ENCODE measurements at regions not wholly inside any gene's neighbourhood (a gene's known extent, or its start where the extent isn't known, plus 50 kb on each side); places are given as distances from the start of the nearest gene placed in this dataset.

DNA sequence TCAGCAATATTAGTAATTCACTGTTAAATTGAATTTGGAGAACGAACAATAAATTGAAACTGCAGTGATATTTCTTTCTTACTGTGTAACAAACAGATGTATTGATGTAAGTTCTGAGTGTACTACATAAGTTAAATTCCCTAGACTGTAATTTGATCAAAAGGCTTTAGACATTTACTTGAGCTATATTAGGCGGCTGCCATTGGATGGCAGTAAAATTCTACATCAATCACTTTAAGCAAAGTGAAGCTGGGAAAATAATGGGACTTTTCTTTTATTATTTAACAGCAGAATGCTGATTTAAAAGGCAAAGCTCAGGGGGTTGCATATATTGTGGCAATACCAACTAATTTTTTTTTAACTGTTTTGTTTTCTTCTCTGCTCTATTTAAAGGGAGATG lies 212.6 kb upstream of the PLSCR5 start:
- H4K91ac ChIP-seq (ENCODE audit: low read depth, low read length), result no peak overlapping the region
- H3K4me1 ChIP-seq (ENCODE audit: control insufficient read depth in 1 of 2, insufficient read depth in 2 of 2, low read length in 2 of 2), result no peaks in the 10 kb centered on the region
- no peaks in the 10 kb centered on the region for H3K79me2 ChIP-seq (ENCODE audit: control insufficient read depth, insufficient read depth, low read length, poor library complexity)
- H4K8ac ChIP-seq (ENCODE audit: low read depth, low read length), result no peak overlapping the region
- H3K79me1 ChIP-seq (ENCODE audit: low read length), result no peaks in the 10 kb centered on the region
- H2AFZ ChIP-seq (ENCODE audit: insufficient read depth, low read length, poor library complexity), result no peak overlapping the region
- no peak overlapping the region for H3K14ac ChIP-seq (ENCODE audit: low read length)
- no peaks in the 10 kb centered on the region for H3K36me3 ChIP-seq (ENCODE audit: control insufficient read depth in 1 of 2, insufficient read depth in 2 of 2, low read length in 2 of 2)
- no peak overlapping the region for H3K18ac ChIP-seq (ENCODE audit: low read length)
- DNase-seq, result peak in 1 of 2 donors; percentile 45
- H3K9ac ChIP-seq (ENCODE audit: low read length), result no peak overlapping the region
- H3K23ac ChIP-seq (ENCODE audit: low read length), result no peak overlapping the region
- H3K4me3 ChIP-seq (ENCODE audit: low read depth, low read length), result no peak overlapping the region
- WGBS (ENCODE audit: extremely low coverage, insufficient coverage, insufficient read length), result no CpG with 5 or more reads among the region's 2 CpGs
- no peak overlapping the region for H3K4me2 ChIP-seq (ENCODE audit: low read length)
- no peak overlapping the region for H3K27ac ChIP-seq (ENCODE audit: low read depth, low read length)
- H3K9me3 ChIP-seq (ENCODE audit: insufficient read depth, low read depth, low read length), result no peaks in the 10 kb centered on the region
- H2BK5ac ChIP-seq (ENCODE audit: low read depth, low read length, poor library complexity), result no peak overlapping the region
- no peak overlapping the region for H4K12ac ChIP-seq (ENCODE audit: low read depth, low read length)
- no peaks in the 10 kb centered on the region for H3K27me3 ChIP-seq (ENCODE audit: insufficient read depth, low read length)
- no peak overlapping the region for H2BK12ac ChIP-seq (ENCODE audit: low read length)
- no peak overlapping the region for H2BK120ac ChIP-seq (ENCODE audit: insufficient read depth, low read length, poor library complexity)
- H3K4ac ChIP-seq (ENCODE audit: low read depth, low read length), result no peak overlapping the region
- no peak overlapping the region for H2AK5ac ChIP-seq (ENCODE audit: low read length)

DNA sequence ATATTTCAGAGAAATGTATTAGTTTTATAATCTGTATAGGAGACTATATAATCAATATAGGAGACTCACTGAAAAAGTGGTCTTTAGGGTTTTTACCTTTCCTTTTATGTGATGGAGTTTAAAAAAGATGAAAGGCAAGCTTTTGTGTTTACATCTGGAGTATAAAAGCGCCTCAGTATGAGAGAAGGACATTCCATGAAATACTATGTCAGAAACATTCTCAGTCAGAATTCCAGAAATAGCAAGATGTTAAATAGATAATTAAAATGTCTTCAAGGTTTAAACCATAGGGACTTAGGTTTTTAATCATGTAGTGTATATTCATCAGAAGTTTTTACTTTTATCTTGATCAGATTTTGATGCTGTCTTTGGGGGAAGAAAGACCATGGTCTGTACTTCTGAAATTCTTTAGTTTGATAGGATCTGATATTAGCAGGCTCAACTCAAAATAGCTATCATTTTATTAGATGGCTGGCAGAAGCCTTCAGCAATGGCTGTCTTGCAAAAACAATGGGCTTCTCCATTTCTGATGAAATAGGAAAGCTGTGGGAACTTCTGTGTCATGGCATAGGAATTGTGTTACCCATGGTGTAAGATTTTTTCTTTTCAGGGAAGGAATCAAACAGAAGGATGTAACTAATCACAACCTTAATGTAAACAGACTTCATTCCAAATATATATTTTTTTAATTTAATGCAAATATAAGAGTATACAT lies 209.6 kb upstream of the PLSCR5 start:
- Histone ChIP-seq H3K9ac (ENCODE audit: low read length) (no peak overlapping the region), H3K23ac (ENCODE audit: low read length) (no peak overlapping the region), H3K36me3 (ENCODE audit: control insufficient read depth in 1 of 2, insufficient read depth in 2 of 2, low read length in 2 of 2) (no peaks in the 10 kb centered on the region), H3K4me2 (ENCODE audit: low read length) (no peak overlapping the region), H3K18ac (ENCODE audit: low read length) (no peak overlapping the region), H4K8ac (ENCODE audit: low read depth, low read length) (no peak overlapping the region), H3K9me3 (ENCODE audit: insufficient read depth, low read depth, low read length) (no peaks in the 10 kb centered on the region), H3K27me3 (ENCODE audit: insufficient read depth, low read length) (no peaks in the 10 kb centered on the region), H3K14ac (ENCODE audit: low read length) (no peak overlapping the region), H4K91ac (ENCODE audit: low read depth, low read length) (no peak overlapping the region), H2AFZ (ENCODE audit: insufficient read depth, low read length, poor library complexity) (no peak overlapping the region), H2AK5ac (ENCODE audit: low read length) (no peak overlapping the region), H3K4ac (ENCODE audit: low read depth, low read length) (no peak overlapping the region), H4K12ac (ENCODE audit: low read depth, low read length) (no peak overlapping the region), H2BK5ac (ENCODE audit: low read depth, low read length, poor library complexity) (no peak overlapping the region), H3K4me3 (ENCODE audit: low read depth, low read length) (no peak overlapping the region), H2BK120ac (ENCODE audit: insufficient read depth, low read length, poor library complexity) (no peak overlapping the region), H3K79me1 (ENCODE audit: low read length) (no peaks in the 10 kb centered on the region), H3K4me1 (ENCODE audit: control insufficient read depth in 1 of 2, insufficient read depth in 2 of 2, low read length in 2 of 2) (no peaks in the 10 kb centered on the region), H3K27ac (ENCODE audit: low read depth, low read length) (no peak overlapping the region), H2BK12ac (ENCODE audit: low read length) (no peak overlapping the region), H3K79me2 (ENCODE audit: control insufficient read depth, insufficient read depth, low read length, poor library complexity) (no peaks in the 10 kb centered on the region)
- no CpG with 5 or more reads among the region's 1 CpG for WGBS (ENCODE audit: extremely low coverage, insufficient coverage, insufficient read length)
- peak; percentile 55 to 90 for DNase-seq

DNA sequence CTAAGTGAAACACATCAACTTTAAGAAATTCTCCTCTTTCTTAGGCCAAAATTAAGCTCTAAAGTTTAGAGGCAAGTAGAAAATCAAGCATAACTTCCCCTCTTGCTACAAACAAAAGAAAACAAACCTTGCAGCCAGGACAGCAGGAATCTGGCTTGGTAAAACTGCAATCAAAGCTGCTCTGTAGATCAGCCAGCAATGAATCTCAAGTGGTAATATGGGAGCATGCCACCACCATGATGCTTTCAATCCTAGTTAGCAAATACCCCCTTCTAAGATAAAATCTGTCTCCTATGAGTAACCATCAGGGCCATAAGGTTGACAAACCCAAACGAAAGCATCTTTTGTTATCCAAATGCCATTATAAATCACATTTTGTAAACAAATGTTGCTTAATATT lies 208.3 kb upstream of the PLSCR5 start:
- no peak overlapping the region for H2AFZ ChIP-seq (ENCODE audit: insufficient read depth, low read length, poor library complexity)
- no peaks in the 10 kb centered on the region for H3K9me3 ChIP-seq (ENCODE audit: insufficient read depth, low read depth, low read length)
- H3K79me2 ChIP-seq (ENCODE audit: control insufficient read depth, insufficient read depth, low read length, poor library complexity), result no peaks in the 10 kb centered on the region
- H3K14ac ChIP-seq (ENCODE audit: low read length), result no peak overlapping the region
- no peak overlapping the region for H3K9ac ChIP-seq (ENCODE audit: low read length)
- H3K4ac ChIP-seq (ENCODE audit: low read depth, low read length), result no peak overlapping the region
- H3K4me2 ChIP-seq (ENCODE audit: low read length), result no peak overlapping the region
- no peaks in the 10 kb centered on the region for H3K79me1 ChIP-seq (ENCODE audit: low read length)
- WGBS (ENCODE audit: extremely low coverage, insufficient coverage, insufficient read length), result no CpG with 5 or more reads among the region's 1 CpG
- H4K91ac ChIP-seq (ENCODE audit: low read depth, low read length), result no peak overlapping the region
- H2AK5ac ChIP-seq (ENCODE audit: low read length), result no peak overlapping the region
- no peaks in the 10 kb centered on the region for H3K36me3 ChIP-seq (ENCODE audit: control insufficient read depth in 1 of 2, insufficient read depth in 2 of 2, low read length in 2 of 2)
- no peak overlapping the region for H3K18ac ChIP-seq (ENCODE audit: low read length)
- DNase-seq, result peak; percentile 64 to 89
- no peaks in the 10 kb centered on the region for H3K27me3 ChIP-seq (ENCODE audit: insufficient read depth, low read length)
- no peak overlapping the region for H2BK12ac ChIP-seq (ENCODE audit: low read length)
- no peak overlapping the region for H3K27ac ChIP-seq (ENCODE audit: low read depth, low read length)
- H3K4me3 ChIP-seq (ENCODE audit: low read depth, low read length), result no peak overlapping the region
- no peaks in the 10 kb centered on the region for H3K4me1 ChIP-seq (ENCODE audit: control insufficient read depth in 1 of 2, insufficient read depth in 2 of 2, low read length in 2 of 2)
- no peak overlapping the region for H3K23ac ChIP-seq (ENCODE audit: low read length)
- H2BK5ac ChIP-seq (ENCODE audit: low read depth, low read length, poor library complexity), result no peak overlapping the region
- no peak overlapping the region for H2BK120ac ChIP-seq (ENCODE audit: insufficient read depth, low read length, poor library complexity)
- H4K8ac ChIP-seq (ENCODE audit: low read depth, low read length), result no peak overlapping the region
- no peak overlapping the region for H4K12ac ChIP-seq (ENCODE audit: low read depth, low read length)

DNA sequence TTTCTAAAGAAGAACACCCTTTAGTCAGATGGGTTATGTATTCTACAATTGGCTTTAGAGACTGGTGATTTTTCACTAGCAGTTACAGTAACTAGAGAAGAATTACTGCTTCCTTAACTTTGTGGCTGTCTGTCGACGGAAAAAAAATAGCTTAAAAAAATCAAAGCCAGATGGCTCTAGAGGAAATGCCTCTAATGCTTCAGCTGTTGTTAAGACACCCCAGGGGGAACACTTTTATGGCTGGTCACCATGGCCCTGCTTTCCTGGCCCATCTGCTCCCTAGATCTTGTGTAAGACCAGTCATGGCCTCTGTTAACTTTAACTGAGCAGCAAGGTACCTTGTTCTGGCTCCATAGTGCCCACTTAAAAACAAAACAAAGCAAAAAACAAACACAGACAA lies 198.6 kb upstream of the PLSCR5 start:
- peak overlapping the region; percentile 53 for H3K27ac ChIP-seq (ENCODE audit: low read depth, low read length)
- H3K23ac ChIP-seq (ENCODE audit: low read length), result no peak overlapping the region
- H4K8ac ChIP-seq (ENCODE audit: low read depth, low read length), result no peak overlapping the region
- no peak overlapping the region for H4K12ac ChIP-seq (ENCODE audit: low read depth, low read length)
- no peak overlapping the region for H2BK120ac ChIP-seq (ENCODE audit: insufficient read depth, low read length, poor library complexity)
- no peak overlapping the region for H3K4me2 ChIP-seq (ENCODE audit: low read length)
- no peak overlapping the region for H2AK5ac ChIP-seq (ENCODE audit: low read length)
- H3K4me1 ChIP-seq (ENCODE audit: control insufficient read depth in 1 of 2, insufficient read depth in 2 of 2, low read length in 2 of 2), result no peaks in the 10 kb centered on the region
- H3K18ac ChIP-seq (ENCODE audit: low read length), result no peak overlapping the region
- no peak overlapping the region for H3K14ac ChIP-seq (ENCODE audit: low read length)
- H3K27me3 ChIP-seq (ENCODE audit: insufficient read depth, low read length), result no peaks in the 10 kb centered on the region
- no peak overlapping the region for H3K4ac ChIP-seq (ENCODE audit: low read depth, low read length)
- DNase-seq, result peak in 1 of 2 donors; percentile 20
- no peaks in the 10 kb centered on the region for H3K79me2 ChIP-seq (ENCODE audit: control insufficient read depth, insufficient read depth, low read length, poor library complexity)
- no peak overlapping the region for H3K9ac ChIP-seq (ENCODE audit: low read length)
- no peak overlapping the region for H2AFZ ChIP-seq (ENCODE audit: insufficient read depth, low read length, poor library complexity)
- H3K4me3 ChIP-seq (ENCODE audit: low read depth, low read length), result no peak overlapping the region
- H2BK12ac ChIP-seq (ENCODE audit: low read length), result peak overlapping the region; percentile 40
- H3K79me1 ChIP-seq (ENCODE audit: low read length), result no peaks in the 10 kb centered on the region
- no peak overlapping the region for H2BK5ac ChIP-seq (ENCODE audit: low read depth, low read length, poor library complexity)
- no peaks in the 10 kb centered on the region for H3K9me3 ChIP-seq (ENCODE audit: insufficient read depth, low read depth, low read length)
- H4K91ac ChIP-seq (ENCODE audit: low read depth, low read length), result no peak overlapping the region
- WGBS (ENCODE audit: extremely low coverage, insufficient coverage, insufficient read length), result no CpG with 5 or more reads among the region's 2 CpGs
- no peaks in the 10 kb centered on the region for H3K36me3 ChIP-seq (ENCODE audit: control insufficient read depth in 1 of 2, insufficient read depth in 2 of 2, low read length in 2 of 2)
